ENCODE measurements at regions not wholly inside any gene's neighbourhood (a gene's known extent, or its start where the extent isn't known, plus 50 kb on each side); places are given as distances from the start of the nearest gene placed in this dataset.
A peak's percentile ranks its signal among the peaks of the same experiment; 100 is the strongest.

DNA sequence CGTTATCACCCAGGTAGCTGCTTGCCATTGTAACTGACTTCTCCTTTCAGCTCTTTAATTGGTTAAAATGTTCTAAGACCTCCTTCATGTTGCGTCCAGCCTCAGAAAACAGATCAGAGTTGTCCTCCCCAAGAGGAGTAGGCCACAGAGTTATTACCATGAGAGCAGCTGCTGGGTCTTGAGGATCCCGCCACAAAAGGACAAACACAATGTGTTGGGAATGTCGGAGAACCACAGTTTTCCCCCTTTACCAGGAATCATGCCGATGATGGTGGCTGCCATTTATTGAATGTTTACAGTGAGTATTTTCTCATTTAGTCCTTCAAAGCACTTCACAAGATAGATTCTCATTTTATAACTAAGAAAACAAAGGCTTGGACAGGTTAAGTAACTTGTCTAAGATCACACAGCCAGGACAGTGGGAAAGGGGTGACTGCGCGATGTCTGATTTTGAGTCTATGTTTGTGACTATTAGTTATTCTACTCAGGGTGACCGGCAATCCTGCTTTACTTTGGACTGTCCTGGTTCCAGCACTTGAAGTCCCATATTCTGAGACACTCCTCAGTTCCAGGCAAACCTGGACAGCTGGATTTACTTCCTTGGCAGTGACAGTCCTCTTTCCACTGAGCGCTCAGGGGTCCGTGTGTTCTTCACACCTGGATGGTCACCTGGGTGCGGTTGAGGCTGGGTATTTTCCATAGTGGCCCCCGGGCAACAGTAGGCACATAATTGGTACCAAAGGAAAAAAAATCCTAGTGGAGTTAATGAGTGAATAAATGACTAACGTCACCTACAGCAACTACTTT is 93.6 kb downstream of the LIPG start:
- Histone ChIP-seq H3K4me1 (ENCODE audit: control insufficient read depth in 2 of 2, insufficient read depth in 1 of 2, low read depth in 1 of 2, low read length in 2 of 2) (peaks cover 3 to 6% of the 10 kb centered on the region in 2 donors), H3K18ac (ENCODE audit: low read length) (no peak overlapping the region), H4K8ac (ENCODE audit: low read depth, low read length) (no peak overlapping the region), H3K79me1 (ENCODE audit: low read depth, low read length) (no peaks in the 10 kb centered on the region), H3K4ac (ENCODE audit: low read length) (no peak overlapping the region), H3K9ac (ENCODE audit: low read depth, low read length, poor library complexity) (no peak overlapping the region), H2BK12ac (ENCODE audit: low read length) (no peak overlapping the region), H2BK15ac (ENCODE audit: low read length) (no peak overlapping the region), H2BK5ac (ENCODE audit: low read length) (no peak overlapping the region), H3K23ac (ENCODE audit: low read depth, low read length, poor library complexity) (no peak overlapping the region), H3K27me3 (ENCODE audit: control insufficient read depth in 3 of 3, insufficient read depth in 3 of 3, low read depth in 1 of 3, low read length in 3 of 3) (no peaks in the 10 kb centered on the region), H2AK5ac (ENCODE audit: low read depth, low read length) (no peak overlapping the region), H3K14ac (ENCODE audit: low read length) (no peak overlapping the region), H4K91ac (ENCODE audit: low read depth, low read length, poor library complexity) (no peak overlapping the region), H2BK120ac (ENCODE audit: low read depth, low read length) (no peak overlapping the region), H3K9me3 (replicated peaks in 1 of 2; ENCODE audit: control insufficient read depth in 2 of 2, insufficient read depth in 1 of 2, low read depth in 1 of 2, low read length in 2 of 2) (no peaks in the 10 kb centered on the region), H3K27ac (replicated peaks; ENCODE audit: low read length) (no peak overlapping the region), H2AFZ (ENCODE audit: low read length) (no peak overlapping the region), H3K36me3 (replicated peaks in 1 of 2; ENCODE audit: control insufficient read depth in 2 of 2, insufficient read depth in 2 of 2, low read length in 2 of 2) (no peaks in the 10 kb centered on the region), H3K4me3 (ENCODE audit: low read length in 2 of 2) (no peak overlapping the region), H3K4me2 (ENCODE audit: insufficient read depth, low read length, poor library complexity, severe bottlenecking) (no peak overlapping the region)
- no peak for DNase-seq (ENCODE audit: low spot score)
- WGBS, 2 donors (ENCODE audit: extremely low coverage in 2 of 2, insufficient read length in 2 of 2, insufficient replicate concordance in 1 of 2) = no CpG with 5 or more reads among the region's 13 CpGs

DNA sequence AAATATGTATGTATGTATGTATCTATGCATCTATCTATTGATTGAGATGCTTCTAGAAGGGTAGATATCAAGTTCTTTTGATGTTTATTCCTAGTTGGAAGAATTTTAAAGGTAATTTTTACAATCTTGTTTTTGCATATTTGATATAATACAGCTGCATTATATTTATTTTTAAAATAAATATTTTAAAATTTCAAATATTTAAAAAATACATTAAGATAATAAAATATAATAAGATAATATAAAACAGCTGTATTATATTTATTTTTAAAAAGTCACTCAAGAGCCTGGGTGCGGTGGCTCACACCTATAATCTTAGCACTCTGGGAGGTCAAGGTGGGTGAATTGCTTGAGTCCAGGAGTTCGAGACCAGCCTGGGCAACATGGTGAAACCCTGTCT is 92.5 kb downstream of the LIPG start:
- H3K4me3 ChIP-seq (ENCODE audit: low read length in 2 of 2) = no peak overlapping the region
- no peak overlapping the region for H2AFZ ChIP-seq (ENCODE audit: low read length)
- no peak overlapping the region for H3K23ac ChIP-seq (ENCODE audit: low read depth, low read length, poor library complexity)
- DNase-seq (ENCODE audit: low spot score) = no peak
- no peak overlapping the region for H3K14ac ChIP-seq (ENCODE audit: low read length)
- no peak overlapping the region for H3K4ac ChIP-seq (ENCODE audit: low read length)
- H3K9me3 ChIP-seq (replicated peaks in 1 of 2; ENCODE audit: control insufficient read depth in 2 of 2, insufficient read depth in 1 of 2, low read depth in 1 of 2, low read length in 2 of 2) = no peaks in the 10 kb centered on the region
- H3K9ac ChIP-seq (ENCODE audit: low read depth, low read length, poor library complexity) = no peak overlapping the region
- H2BK12ac ChIP-seq (ENCODE audit: low read length) = no peak overlapping the region
- H3K18ac ChIP-seq (ENCODE audit: low read length) = no peak overlapping the region
- H3K27me3 ChIP-seq (ENCODE audit: control insufficient read depth in 3 of 3, insufficient read depth in 3 of 3, low read depth in 1 of 3, low read length in 3 of 3) = no peaks in the 10 kb centered on the region
- no peak overlapping the region for H2BK15ac ChIP-seq (ENCODE audit: low read length)
- H2BK5ac ChIP-seq (ENCODE audit: low read length) = no peak overlapping the region
- no peaks in the 10 kb centered on the region for H3K79me1 ChIP-seq (ENCODE audit: low read depth, low read length)
- H3K27ac ChIP-seq (replicated peaks; ENCODE audit: low read length) = no peak overlapping the region
- no peak overlapping the region for H4K8ac ChIP-seq (ENCODE audit: low read depth, low read length)
- no peak overlapping the region for H2AK5ac ChIP-seq (ENCODE audit: low read depth, low read length)
- H3K36me3 ChIP-seq (replicated peaks in 1 of 2; ENCODE audit: control insufficient read depth in 2 of 2, insufficient read depth in 2 of 2, low read length in 2 of 2) = no peaks in the 10 kb centered on the region
- H3K4me1 ChIP-seq (ENCODE audit: control insufficient read depth in 2 of 2, insufficient read depth in 1 of 2, low read depth in 1 of 2, low read length in 2 of 2) = peaks cover 3 to 6% of the 10 kb centered on the region in 2 donors
- WGBS, 2 donors (ENCODE audit: extremely low coverage in 2 of 2, insufficient read length in 2 of 2, insufficient replicate concordance in 1 of 2) = no CpG with 5 or more reads among the region's 2 CpGs
- no peak overlapping the region for H3K4me2 ChIP-seq (ENCODE audit: insufficient read depth, low read length, poor library complexity, severe bottlenecking)
- no peak overlapping the region for H4K91ac ChIP-seq (ENCODE audit: low read depth, low read length, poor library complexity)
- no peak overlapping the region for H2BK120ac ChIP-seq (ENCODE audit: low read depth, low read length)

DNA sequence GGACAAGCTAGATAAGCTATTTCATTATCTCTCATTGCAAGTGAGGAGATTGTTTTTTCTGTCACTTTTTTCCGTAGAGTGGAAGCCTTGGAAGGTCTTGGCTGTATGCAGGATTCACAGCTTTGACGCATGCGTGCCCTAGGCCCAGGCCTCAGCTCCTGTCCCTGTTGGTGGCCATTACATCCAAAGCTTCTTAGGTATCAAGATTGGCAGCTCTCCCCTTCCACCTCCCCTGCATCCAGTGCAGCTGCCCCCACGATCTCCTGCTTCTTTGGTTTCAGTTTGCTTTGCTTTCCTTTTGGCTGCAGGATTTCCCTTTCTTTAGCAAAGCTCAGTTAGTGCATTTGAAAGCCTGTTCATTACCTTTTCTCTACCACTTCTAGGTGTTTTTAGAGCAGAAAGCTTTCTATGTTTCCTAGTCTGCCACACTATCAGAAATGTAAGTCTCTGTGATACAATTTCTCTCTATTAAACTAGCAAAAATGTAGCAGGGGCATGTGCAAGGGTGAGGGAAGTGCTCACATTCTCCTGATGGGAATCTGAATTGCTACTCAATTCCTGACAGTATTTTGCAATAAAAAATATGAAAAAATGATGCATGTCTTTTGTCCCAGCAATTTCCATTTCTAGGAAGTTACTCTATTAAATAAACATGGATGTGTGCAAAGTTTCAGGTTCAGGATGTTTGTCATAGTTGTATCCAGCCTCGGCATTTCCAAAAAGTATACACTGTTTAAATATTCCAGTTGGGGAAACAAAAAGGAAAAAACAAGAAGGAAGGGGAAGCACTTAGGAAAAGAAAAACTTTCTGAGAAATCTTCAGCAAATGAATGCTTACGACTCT is 91.2 kb downstream of the LIPG start:
- H4K8ac ChIP-seq (ENCODE audit: low read depth, low read length) = no peak overlapping the region
- H3K27me3 ChIP-seq (ENCODE audit: control insufficient read depth in 3 of 3, insufficient read depth in 3 of 3, low read depth in 1 of 3, low read length in 3 of 3) = no peaks in the 10 kb centered on the region
- H3K23ac ChIP-seq (ENCODE audit: low read depth, low read length, poor library complexity) = no peak overlapping the region
- no peak overlapping the region for H2BK15ac ChIP-seq (ENCODE audit: low read length)
- no peak overlapping the region for H3K4me2 ChIP-seq (ENCODE audit: insufficient read depth, low read length, poor library complexity, severe bottlenecking)
- H2BK5ac ChIP-seq (ENCODE audit: low read length) = no peak overlapping the region
- no peaks in the 10 kb centered on the region for H3K9me3 ChIP-seq (replicated peaks in 1 of 2; ENCODE audit: control insufficient read depth in 2 of 2, insufficient read depth in 1 of 2, low read depth in 1 of 2, low read length in 2 of 2)
- no peak overlapping the region for H2AK5ac ChIP-seq (ENCODE audit: low read depth, low read length)
- no peak for DNase-seq (ENCODE audit: low spot score)
- no peak overlapping the region for H3K4ac ChIP-seq (ENCODE audit: low read length)
- H3K9ac ChIP-seq (ENCODE audit: low read depth, low read length, poor library complexity) = no peak overlapping the region
- no peaks in the 10 kb centered on the region for H3K36me3 ChIP-seq (replicated peaks in 1 of 2; ENCODE audit: control insufficient read depth in 2 of 2, insufficient read depth in 2 of 2, low read length in 2 of 2)
- peaks cover 1 to 8% of the 10 kb centered on the region in 2 donors for H3K4me1 ChIP-seq (ENCODE audit: control insufficient read depth in 2 of 2, insufficient read depth in 1 of 2, low read depth in 1 of 2, low read length in 2 of 2)
- H3K14ac ChIP-seq (ENCODE audit: low read length) = no peak overlapping the region
- WGBS, 2 donors (ENCODE audit: extremely low coverage in 2 of 2, insufficient read length in 2 of 2, insufficient replicate concordance in 1 of 2) = no CpG with 5 or more reads among the region's 6 CpGs
- no peak overlapping the region for H2BK12ac ChIP-seq (ENCODE audit: low read length)
- no peak overlapping the region for H3K27ac ChIP-seq (replicated peaks; ENCODE audit: low read length)
- H3K79me1 ChIP-seq (ENCODE audit: low read depth, low read length) = no peaks in the 10 kb centered on the region
- H4K91ac ChIP-seq (ENCODE audit: low read depth, low read length, poor library complexity) = no peak overlapping the region
- no peak overlapping the region for H3K18ac ChIP-seq (ENCODE audit: low read length)
- H2BK120ac ChIP-seq (ENCODE audit: low read depth, low read length) = no peak overlapping the region
- peak overlapping the region; percentile 78 for H2AFZ ChIP-seq (ENCODE audit: low read length)
- H3K4me3 ChIP-seq (ENCODE audit: low read length in 2 of 2) = no peak overlapping the region

DNA sequence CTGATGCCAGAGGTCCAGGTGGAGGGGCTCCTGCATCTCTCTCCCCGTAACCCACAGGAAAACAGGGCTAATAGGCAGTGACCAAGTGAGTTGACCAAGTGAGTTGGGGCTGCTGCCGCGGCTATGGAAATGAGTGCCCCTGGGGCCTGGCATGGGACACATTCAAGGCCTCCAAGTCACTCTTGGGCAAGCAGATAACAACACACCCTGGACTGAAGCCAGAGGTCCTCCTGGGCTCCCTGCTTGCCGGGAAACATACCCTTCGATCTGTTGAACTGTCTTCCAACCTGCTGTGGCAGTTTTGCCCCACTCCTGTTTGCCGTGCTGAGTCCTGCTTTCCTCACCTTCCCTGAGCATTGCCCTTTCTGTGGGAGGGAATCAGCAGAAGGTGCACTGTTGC is 89.2 kb downstream of the LIPG start:
- Histone ChIP-seq H2BK15ac (ENCODE audit: low read length) (no peak overlapping the region), H3K4me2 (ENCODE audit: insufficient read depth, low read length, poor library complexity, severe bottlenecking) (no peak overlapping the region), H4K91ac (ENCODE audit: low read depth, low read length, poor library complexity) (peak overlapping the region; percentile 11), H2BK5ac (ENCODE audit: low read length) (no peak overlapping the region), H3K36me3 (replicated peaks in 1 of 2; ENCODE audit: control insufficient read depth in 2 of 2, insufficient read depth in 2 of 2, low read length in 2 of 2) (no peaks in the 10 kb centered on the region), H3K14ac (ENCODE audit: low read length) (no peak overlapping the region), H2AFZ (ENCODE audit: low read length) (no peak overlapping the region), H2BK120ac (ENCODE audit: low read depth, low read length) (no peak overlapping the region), H3K4me1 (ENCODE audit: control insufficient read depth in 2 of 2, insufficient read depth in 1 of 2, low read depth in 1 of 2, low read length in 2 of 2) (peaks cover 1 to 8% of the 10 kb centered on the region in 2 donors), H3K4ac (ENCODE audit: low read length) (no peak overlapping the region), H3K27me3 (ENCODE audit: control insufficient read depth in 3 of 3, insufficient read depth in 3 of 3, low read depth in 1 of 3, low read length in 3 of 3) (no peaks in the 10 kb centered on the region), H3K9ac (ENCODE audit: low read depth, low read length, poor library complexity) (no peak overlapping the region), H3K9me3 (replicated peaks in 1 of 2; ENCODE audit: control insufficient read depth in 2 of 2, insufficient read depth in 1 of 2, low read depth in 1 of 2, low read length in 2 of 2) (no peaks in the 10 kb centered on the region), H3K27ac (replicated peaks; ENCODE audit: low read length) (no peak overlapping the region), H3K18ac (ENCODE audit: low read length) (peak overlapping the region; percentile 6), H3K79me1 (ENCODE audit: low read depth, low read length) (no peaks in the 10 kb centered on the region), H4K8ac (ENCODE audit: low read depth, low read length) (no peak overlapping the region), H3K4me3 (ENCODE audit: low read length in 2 of 2) (no peak overlapping the region), H2BK12ac (ENCODE audit: low read length) (no peak overlapping the region), H3K23ac (ENCODE audit: low read depth, low read length, poor library complexity) (no peak overlapping the region), H2AK5ac (ENCODE audit: low read depth, low read length) (no peak overlapping the region)
- WGBS, 2 donors (ENCODE audit: extremely low coverage in 2 of 2, insufficient read length in 2 of 2, insufficient replicate concordance in 1 of 2) = no CpG with 5 or more reads among the region's 6 CpGs
- no peak for DNase-seq (ENCODE audit: low spot score)

Data from neuronal stem cell (in vitro differentiated cells).